Skeletal muscle satellite cell (primary cell): ENCODE measurements at regions not wholly inside any gene's neighbourhood (a gene's known extent, or its start where the extent isn't known, plus 50 kb on each side); places are given as distances from the start of the nearest gene placed in this dataset.

Experiments
- H3K27me3 ChIP-seq: 2 replicates; pipeline ENCODE4 v1.7.0; 2013; ENCODE audit warnings: low read length; ENCODE audit not compliant: control insufficient read depth, insufficient read depth
- H3K36me3 ChIP-seq: 2 replicates; pipeline ENCODE4 v1.7.0; 2013; ENCODE audit warnings: mild to moderate bottlenecking, control low read depth, low read length; ENCODE audit not compliant: insufficient read depth
- H3K4me1 ChIP-seq: 2 replicates; pipeline ENCODE4 v1.7.0; 2013; ENCODE audit warnings: low read length; ENCODE audit not compliant: control insufficient read depth, insufficient read depth
- H3K4me2 ChIP-seq: 2 replicates; pipeline ENCODE4 v1.7.0; 2013; ENCODE audit warnings: mild to moderate bottlenecking, low read length
- H3K4me3 ChIP-seq: 2 replicates; pipeline ENCODE4 v1.7.0; 2013; ENCODE audit warnings: low read length
- H3K9ac ChIP-seq: 2 replicates; pipeline ENCODE4 v1.7.0; 2013; ENCODE audit warnings: mild to moderate bottlenecking, low read depth, low read length, moderate library complexity
- H3K9me3 ChIP-seq: replicated peaks from 2 replicates; pipeline ENCODE4 v1.7.0; 2013; ENCODE audit warnings: mild to moderate bottlenecking, control low read depth, low read length

DNA sequence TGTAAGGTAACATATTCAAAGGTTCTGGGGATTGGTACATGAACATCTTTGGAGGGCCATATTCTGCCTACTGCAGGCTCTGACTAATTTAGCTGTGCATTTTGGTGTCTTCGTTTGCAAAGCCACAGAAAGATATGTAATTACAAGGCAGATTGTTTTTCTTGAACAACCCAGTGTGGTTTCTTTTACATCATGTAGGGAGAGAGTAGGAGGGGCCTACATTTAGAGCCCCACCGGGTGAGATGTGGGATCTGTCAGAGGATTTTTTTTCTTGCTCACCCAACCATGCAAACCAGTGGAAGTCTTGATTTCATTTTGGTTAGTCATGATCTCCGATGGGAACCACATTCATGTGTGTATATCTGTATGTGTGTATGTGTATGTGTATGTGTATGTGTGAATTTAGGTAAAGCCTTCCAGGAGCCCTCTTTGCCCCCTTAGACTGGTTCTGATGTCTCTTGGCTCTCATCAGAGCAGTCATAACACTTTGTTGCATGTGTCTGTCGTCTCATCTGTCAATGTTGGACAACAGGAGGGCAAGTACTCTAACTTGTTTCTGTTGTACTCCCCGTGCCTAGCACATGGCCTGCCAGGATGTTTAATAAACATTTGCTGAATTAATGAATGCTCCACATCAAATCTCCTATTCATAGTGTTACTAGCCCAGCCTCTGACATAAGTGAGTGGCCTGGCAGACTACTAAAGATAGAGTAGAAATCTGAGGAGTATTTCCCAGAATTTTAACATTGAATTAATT is 239.9 kb downstream of the MTX2 start:
- Histone ChIP-seq H3K4me3 (no peak overlapping the region), H3K9me3 (no peaks in the 10 kb centered on the region), H3K27me3 (peaks cover 19% of the 10 kb centered on the region), H3K4me2 (no peak overlapping the region), H3K4me1 (no peaks in the 10 kb centered on the region), H3K36me3 (no peaks in the 10 kb centered on the region), H3K9ac (no peak overlapping the region)

DNA sequence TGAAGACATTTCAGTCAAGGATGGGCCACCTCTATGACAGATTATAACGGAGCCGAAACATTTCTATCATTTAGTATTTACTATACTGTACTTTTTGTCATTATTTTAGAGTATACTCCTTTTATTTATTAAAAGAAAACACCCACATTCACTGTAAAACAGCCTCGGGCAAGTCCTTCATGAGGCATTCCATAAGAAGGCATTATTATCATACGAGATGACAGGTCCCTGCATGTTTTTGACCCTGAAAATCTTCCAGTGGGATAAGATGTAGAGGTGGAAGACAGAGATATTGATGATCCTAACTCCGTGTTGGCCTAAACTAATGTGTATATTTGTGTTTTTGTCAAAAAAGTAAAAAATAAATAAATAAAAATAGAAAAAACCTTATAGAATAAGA is 245.0 kb downstream of the MTX2 start:
- peaks cover 7% of the 10 kb centered on the region for H3K27me3 ChIP-seq

DNA sequence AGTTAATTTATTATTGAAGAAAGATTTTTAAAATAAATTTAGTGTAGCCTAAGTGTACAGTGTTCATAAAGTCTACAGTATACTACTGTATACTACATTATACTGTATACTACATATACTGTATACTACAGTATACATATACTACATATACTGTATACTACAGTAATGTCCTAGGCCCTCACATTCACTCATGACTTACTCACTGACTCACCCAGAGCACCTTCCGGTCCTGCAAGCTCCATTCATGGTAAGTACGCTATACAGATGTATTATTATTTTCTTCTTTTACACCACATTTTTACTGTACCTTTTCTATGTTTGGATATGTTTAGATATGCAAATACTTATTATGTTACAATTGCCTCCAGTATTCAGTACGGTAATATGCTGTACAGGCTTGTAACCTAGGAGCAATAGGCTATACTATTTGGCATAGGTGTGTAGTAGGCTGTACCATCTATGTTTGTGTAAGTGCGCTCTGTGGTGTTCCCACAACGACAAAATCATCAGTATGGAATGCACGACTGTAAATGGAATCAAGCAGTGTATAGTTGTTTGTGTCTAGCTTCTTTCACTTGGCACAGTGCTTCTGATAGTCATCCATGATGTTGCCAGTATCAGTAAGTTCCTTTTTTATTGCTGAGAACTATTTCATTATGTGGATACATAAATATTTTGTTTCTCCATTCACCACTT is 245.7 kb downstream of the MTX2 start:
- Histone ChIP-seq H3K4me3 (no peak overlapping the region), H3K36me3 (no peaks in the 10 kb centered on the region), H3K4me2 (no peak overlapping the region), H3K9ac (no peak overlapping the region), H3K9me3 (no peaks in the 10 kb centered on the region), H3K4me1 (no peaks in the 10 kb centered on the region), H3K27me3 (peaks cover 5% of the 10 kb centered on the region)

More for the DNA sequence above, 245.0 kb downstream of the MTX2 start:
- H3K9me3 ChIP-seq, result no peaks in the 10 kb centered on the region
- H3K36me3 ChIP-seq, result no peaks in the 10 kb centered on the region
- no peaks in the 10 kb centered on the region for H3K4me1 ChIP-seq
- H3K9ac ChIP-seq, result no peak overlapping the region
- H3K4me2 ChIP-seq, result no peak overlapping the region
- H3K4me3 ChIP-seq, result no peak overlapping the region

DNA sequence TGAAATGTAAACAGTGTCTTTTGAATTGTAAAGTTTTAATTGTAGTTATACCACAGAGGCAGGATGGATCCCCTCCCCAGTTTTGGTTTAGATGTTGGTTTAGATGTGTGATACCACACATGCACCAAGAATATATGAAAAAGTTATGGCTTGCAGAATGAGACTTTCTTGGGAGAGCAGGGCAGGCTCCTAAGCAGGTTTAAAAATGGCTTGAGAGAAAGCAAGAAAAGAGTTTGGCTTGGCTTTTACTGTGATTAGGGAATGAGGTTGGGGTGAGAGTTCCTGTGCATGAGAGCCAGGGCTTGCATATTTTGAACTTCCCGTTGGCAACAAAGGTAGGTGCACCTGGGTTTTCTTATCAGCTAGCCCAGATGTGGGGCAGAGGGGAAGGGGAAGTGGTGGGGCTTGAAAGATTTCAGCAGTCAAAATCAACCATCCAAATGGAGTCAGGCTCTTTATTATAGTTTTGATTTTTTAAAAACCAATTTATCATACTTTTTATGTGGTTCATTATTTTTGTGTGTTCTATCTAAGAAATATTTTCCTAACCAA is 246.9 kb downstream of the MTX2 start:
- H3K4me2 ChIP-seq, result no peak overlapping the region
- no peaks in the 10 kb centered on the region for H3K4me1 ChIP-seq
- no peaks in the 10 kb centered on the region for H3K9me3 ChIP-seq
- no peak overlapping the region for H3K9ac ChIP-seq
- H3K36me3 ChIP-seq, result no peaks in the 10 kb centered on the region
- no peak overlapping the region for H3K4me3 ChIP-seq
- H3K27me3 ChIP-seq, result peaks cover 5% of the 10 kb centered on the region

DNA sequence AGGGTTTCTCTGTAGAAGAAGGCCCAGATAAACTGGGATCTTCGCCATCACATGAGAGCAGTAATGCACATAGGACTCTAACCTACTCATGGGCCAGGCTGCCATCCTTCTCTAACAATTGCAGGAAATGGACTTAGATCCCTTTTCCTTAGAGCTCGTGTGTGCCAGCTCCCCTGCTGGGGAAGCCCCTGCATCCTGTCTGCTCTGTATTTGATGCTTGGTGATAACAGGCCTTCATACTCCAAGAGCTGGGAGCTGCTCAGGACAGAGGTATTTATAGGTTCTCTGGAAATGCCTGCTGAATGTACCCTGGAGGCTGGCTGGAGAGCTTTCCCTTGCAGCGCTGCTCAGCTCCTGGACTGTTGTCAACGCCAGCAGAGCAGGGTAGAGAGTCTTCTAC is 249.6 kb downstream of the MTX2 start:
- no peak overlapping the region for H3K4me3 ChIP-seq
- no peaks in the 10 kb centered on the region for H3K36me3 ChIP-seq
- no peaks in the 10 kb centered on the region for H3K4me1 ChIP-seq
- H3K9ac ChIP-seq, result no peak overlapping the region
- no peak overlapping the region for H3K4me2 ChIP-seq
- peaks cover 5% of the 10 kb centered on the region for H3K27me3 ChIP-seq
- H3K9me3 ChIP-seq, result no peaks in the 10 kb centered on the region

DNA sequence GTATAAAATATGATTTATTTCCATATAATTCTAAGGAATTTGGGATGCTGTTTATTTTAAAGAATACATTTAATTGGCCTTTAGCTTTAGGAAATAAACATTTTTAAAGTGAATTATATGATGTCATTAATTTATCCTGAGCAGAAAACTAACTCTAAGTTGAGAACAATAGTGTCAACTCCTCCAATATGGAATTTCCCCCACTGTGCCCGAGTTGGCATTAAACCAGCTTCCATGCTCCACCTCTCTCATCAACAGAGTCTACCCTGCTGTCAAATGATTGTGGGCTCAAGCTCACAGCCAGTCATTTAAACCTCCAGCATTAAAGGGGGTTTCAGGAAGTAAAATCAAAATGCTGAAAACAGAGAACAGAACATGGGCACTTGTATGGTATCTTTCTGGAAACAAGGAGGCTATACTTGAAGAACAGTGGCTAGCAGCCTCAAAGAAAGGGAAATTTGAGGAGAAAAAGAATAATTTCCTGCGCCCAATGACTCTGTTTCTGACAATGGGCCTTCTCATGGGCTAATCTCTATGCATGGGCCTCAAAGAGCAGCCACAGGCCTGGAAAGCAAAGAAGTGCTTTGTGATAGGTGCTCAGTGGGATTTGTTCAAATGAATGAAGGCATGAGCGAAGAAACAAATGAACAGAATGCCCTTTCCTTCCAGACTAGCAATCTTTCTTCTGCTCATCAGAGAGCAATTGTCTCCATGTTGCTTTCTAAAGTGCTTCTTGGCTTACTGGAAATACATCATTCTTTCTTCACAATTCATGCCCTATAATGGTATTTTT is 252.8 kb downstream of the MTX2 start:
- no peaks in the 10 kb centered on the region for H3K9me3 ChIP-seq
- H3K36me3 ChIP-seq, result no peaks in the 10 kb centered on the region
- no peaks in the 10 kb centered on the region for H3K4me1 ChIP-seq
- H3K9ac ChIP-seq, result no peak overlapping the region
- peaks cover 22% of the 10 kb centered on the region for H3K27me3 ChIP-seq
- H3K4me3 ChIP-seq, result no peak overlapping the region
- H3K4me2 ChIP-seq, result no peak overlapping the region

DNA sequence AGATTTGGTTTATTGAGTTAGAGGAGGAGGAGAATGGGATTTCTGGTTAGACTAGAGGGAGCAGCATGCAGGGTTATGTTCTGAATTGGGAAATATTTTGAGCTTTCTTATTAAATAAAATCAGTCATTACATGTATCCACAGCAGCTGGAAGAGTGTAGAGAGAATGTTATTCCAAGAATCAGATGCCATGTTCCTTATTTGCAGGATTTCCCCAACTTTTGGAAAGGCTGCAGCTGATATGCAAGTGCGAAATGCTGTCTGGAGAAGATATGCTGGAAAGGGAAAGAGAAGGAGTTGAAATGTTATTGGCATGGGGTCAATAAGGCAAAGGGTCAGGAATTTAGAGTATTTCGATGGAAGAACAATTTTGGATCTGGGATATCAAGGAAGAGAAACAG is 255.8 kb downstream of the MTX2 start:
- H3K27me3 ChIP-seq, result peaks cover 47% of the 10 kb centered on the region
- H3K4me3 ChIP-seq, result no peak overlapping the region
- no peaks in the 10 kb centered on the region for H3K4me1 ChIP-seq
- H3K4me2 ChIP-seq, result no peak overlapping the region
- no peaks in the 10 kb centered on the region for H3K9me3 ChIP-seq
- no peak overlapping the region for H3K9ac ChIP-seq
- no peaks in the 10 kb centered on the region for H3K36me3 ChIP-seq

DNA sequence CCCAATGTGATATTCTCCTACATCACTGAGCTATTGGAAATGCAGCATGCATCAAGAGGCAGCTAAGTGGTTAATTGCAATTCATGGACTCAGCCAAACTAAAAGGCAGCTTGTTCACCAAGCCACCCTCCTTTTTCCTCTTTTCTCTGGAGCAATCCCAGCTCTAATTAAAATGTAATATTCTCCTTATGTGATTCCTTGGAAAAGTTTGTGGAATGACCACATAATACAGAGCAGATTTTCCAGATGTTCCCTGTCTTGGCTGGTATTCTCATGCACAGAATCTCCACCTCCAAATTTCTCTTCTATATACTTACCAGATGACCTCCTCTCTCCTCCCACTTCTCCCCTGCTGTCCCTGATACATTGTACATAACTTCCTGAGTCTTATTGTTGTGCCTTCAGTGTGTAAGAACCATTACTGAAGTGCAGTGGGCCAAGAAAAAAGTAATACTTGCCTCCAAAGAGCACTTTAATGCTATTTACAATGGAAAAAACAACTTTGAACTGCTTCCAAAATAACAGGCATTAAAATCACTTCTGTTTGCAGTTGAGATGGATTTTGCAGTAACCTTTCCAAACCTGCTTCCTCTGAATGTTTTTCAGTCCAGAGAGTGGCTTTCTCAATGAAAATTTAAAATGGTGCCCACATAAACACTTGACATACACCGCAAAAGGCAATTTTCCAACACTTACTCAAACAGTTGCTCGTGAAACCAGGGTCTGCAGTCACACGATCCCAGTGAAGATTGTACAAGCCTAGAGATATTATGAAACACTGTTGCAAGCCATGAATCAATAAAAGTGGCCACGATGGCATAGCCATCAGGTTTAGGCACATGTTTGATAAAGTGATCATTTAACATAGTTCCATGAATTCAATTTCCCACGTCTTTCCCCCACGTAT is 258.0 kb downstream of the MTX2 start:
- Histone ChIP-seq H3K9me3 (no peaks in the 10 kb centered on the region), H3K27me3 (peaks cover 61% of the 10 kb centered on the region), H3K9ac (no peak overlapping the region), H3K4me1 (no peaks in the 10 kb centered on the region), H3K36me3 (no peaks in the 10 kb centered on the region), H3K4me2 (no peak overlapping the region), H3K4me3 (no peak overlapping the region)

DNA sequence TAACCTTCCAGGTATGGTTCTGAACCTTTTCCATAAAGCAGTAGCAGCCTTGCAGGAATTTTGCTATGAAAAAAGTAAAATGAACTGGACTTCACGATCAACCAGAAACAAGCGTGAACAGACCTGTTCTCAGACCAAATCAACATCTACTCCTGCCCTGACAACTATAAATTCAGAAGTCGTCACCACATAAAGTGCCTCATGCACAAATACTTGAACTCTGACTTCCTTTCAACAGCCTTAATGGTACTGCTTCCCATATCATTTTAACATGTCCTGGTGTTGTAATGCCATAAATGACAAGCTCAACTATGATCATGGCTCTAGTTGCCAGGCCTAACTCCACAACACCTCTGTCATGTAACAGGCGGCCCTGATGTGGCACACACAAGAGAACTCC is 262.4 kb downstream of the MTX2 start:
- no peak overlapping the region for H3K9ac ChIP-seq
- H3K4me1 ChIP-seq, result peaks cover 16% of the 10 kb centered on the region
- H3K9me3 ChIP-seq, result no peaks in the 10 kb centered on the region
- no peak overlapping the region for H3K4me2 ChIP-seq
- H3K36me3 ChIP-seq, result no peaks in the 10 kb centered on the region
- H3K27me3 ChIP-seq, result peaks cover 63% of the 10 kb centered on the region
- no peak overlapping the region for H3K4me3 ChIP-seq

DNA sequence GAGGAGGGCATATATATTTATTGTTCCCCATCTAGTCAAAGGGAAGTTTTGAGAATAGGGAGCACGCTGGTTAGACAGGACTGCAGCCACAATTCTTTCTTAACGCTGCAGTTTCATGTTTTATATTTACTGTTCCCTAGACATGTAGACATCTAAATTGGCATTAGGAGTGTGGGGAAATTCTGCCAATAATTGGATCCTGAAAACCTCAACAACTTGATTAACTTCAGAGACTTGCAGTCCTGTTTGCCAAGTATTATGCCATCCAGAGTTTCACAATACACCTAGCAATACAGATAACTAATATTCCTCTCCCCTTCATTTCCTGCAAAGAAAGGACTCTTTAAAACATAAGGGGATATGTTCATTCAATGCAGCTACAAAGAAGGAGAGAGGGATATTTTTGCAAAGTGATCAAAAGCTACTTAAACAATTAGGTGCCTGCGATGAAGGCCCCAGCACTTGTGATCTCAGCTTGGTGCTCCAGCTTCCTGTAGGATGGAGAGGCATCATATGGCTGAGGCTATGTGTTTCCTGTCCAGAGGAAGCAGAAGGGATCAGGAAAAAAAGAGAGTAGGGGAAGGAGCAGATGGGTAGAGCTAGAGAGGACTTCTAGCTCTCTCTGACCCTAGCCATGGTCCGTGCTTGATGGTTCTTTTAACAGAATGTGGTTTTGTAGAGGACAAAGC is 264.4 kb downstream of the MTX2 start:
- H3K4me3 ChIP-seq, result no peak overlapping the region
- H3K9ac ChIP-seq, result no peak overlapping the region
- no peak overlapping the region for H3K4me2 ChIP-seq
- H3K9me3 ChIP-seq, result no peaks in the 10 kb centered on the region
- H3K27me3 ChIP-seq, result peaks cover 48% of the 10 kb centered on the region
- no peaks in the 10 kb centered on the region for H3K36me3 ChIP-seq
- peaks cover 16% of the 10 kb centered on the region for H3K4me1 ChIP-seq
